Colonic mucosa (tissue), 4 donors: ENCODE measurements at regions not wholly inside any gene's neighbourhood (a gene's known extent, or its start where the extent isn't known, plus 50 kb on each side); places are given as distances from the start of the nearest gene placed in this dataset.
A peak's percentile ranks its signal among the peaks of the same experiment; 100 is the strongest.
"Not testable (repeated sequence)": the region's sequence is repeated elsewhere in the genome, so short reads cannot be mapped to it uniquely, and the experiment has no call there.

Source experiments
- DNase-seq: peaks from one replicate; pipeline ENCODE4 v3.0.0-alpha.2; 2020
- H3K27ac ChIP-seq: fragments of 200-600 bp; one replicate; pipeline ENCODE4 v1.8.0; 2021
- H3K27me3 ChIP-seq: fragments of 200-600 bp; one replicate; pipeline ENCODE4 v1.8.0; 2021
- H3K36me3 ChIP-seq: fragments of 200-600 bp; one replicate; pipeline ENCODE4 v1.8.0; 2021
- H3K4me1 ChIP-seq: fragments of 200-600 bp; one replicate; pipeline ENCODE4 v1.8.0; 2021; ENCODE audit warnings: mild to moderate bottlenecking
- H3K4me3 ChIP-seq: fragments of 200-600 bp; one replicate; pipeline ENCODE4 v1.8.0; 2021
- H3K9ac ChIP-seq, 2 donors: one replicate each; pipeline ENCODE4 v1.7.0; 2013; ENCODE audit warnings: control low read depth in 2 of 2, low read depth in 2 of 2, low read length in 2 of 2
- H3K9me3 ChIP-seq: fragments of 200-600 bp; one replicate; pipeline ENCODE4 v1.8.0; 2021
- CTCF ChIP-seq: fragments of 200-600 bp; IDR thresholded peaks from one replicate; pipeline ENCODE4 v1.8.0; 2022; ENCODE audit warnings: antibody characterized with exemption, mild to moderate bottlenecking
- intact Hi-C: fragments of 100-400 bp; cut with DNase I; formaldehyde crosslinking; loops from one replicate; pipeline ENCODE4 v1.14.1; 2022
- donor health status: healthy.
- donor health status: DM: no; HTN: no; CAD: no.
- donor health status: DM: no; HTN: no; CAD: no.

- intact Hi-C loops: no loop called here
- peak; percentile 9 for DNase-seq
- H3K4me1 ChIP-seq: no peaks in the 10 kb centered on the region
- no peak overlapping the region for H3K9ac ChIP-seq
- H3K27me3 ChIP-seq: no peaks in the 10 kb centered on the region
- H3K9me3 ChIP-seq: no peaks in the 10 kb centered on the region
- H3K27ac ChIP-seq: no peak overlapping the region
- no peak for TF ChIP-seq CTCF
- H3K4me3 ChIP-seq: no peak overlapping the region
- no peaks in the 10 kb centered on the region for H3K36me3 ChIP-seq
These were observed 333.6 kb downstream of the ADGRD1 start for GRCh38 chr12:131287015-131287937.

- H3K36me3 ChIP-seq: no peaks in the 10 kb centered on the region
- intact Hi-C loops: no loop called here
- H3K4me1 ChIP-seq: no peaks in the 10 kb centered on the region
- no peaks in the 10 kb centered on the region for H3K9me3 ChIP-seq
- H3K9ac ChIP-seq: no peak overlapping the region
- no peak overlapping the region for H3K27ac ChIP-seq
- no peak overlapping the region for H3K4me3 ChIP-seq
- TF ChIP-seq CTCF: no peak
- H3K27me3 ChIP-seq: no peaks in the 10 kb centered on the region
- DNase-seq: no peak
These were observed 334.4 kb downstream of the ADGRD1 start for GRCh38 chr12:131287938-131288764.

GRCh38 chr12:131288765-131289695 lies 335.3 kb downstream of the ADGRD1 start:
- H3K27me3 ChIP-seq, H3K4me3 ChIP-seq, H3K9me3 ChIP-seq, intact Hi-C loops, H3K9ac ChIP-seq, H3K27ac ChIP-seq, DNase-seq, H3K4me1 ChIP-seq, H3K36me3 ChIP-seq: not testable (repeated sequence)

GRCh38 chr12:131289807-131290206 lies 336.1 kb downstream of the ADGRD1 start:
- H3K27me3 ChIP-seq, H3K9ac ChIP-seq, intact Hi-C loops: not testable (repeated sequence)

GRCh38 chr12:131290255-131290959 lies 336.7 kb downstream of the ADGRD1 start:
- no peak overlapping the region for H3K4me3 ChIP-seq
- H3K9me3 ChIP-seq: no peaks in the 10 kb centered on the region
- H3K36me3 ChIP-seq: no peaks in the 10 kb centered on the region
- intact Hi-C loops: no loop called here
- H3K27ac ChIP-seq: no peak overlapping the region
- no peaks in the 10 kb centered on the region for H3K27me3 ChIP-seq
- no peak for DNase-seq
- no peak for TF ChIP-seq CTCF
- no peak overlapping the region for H3K9ac ChIP-seq
- H3K4me1 ChIP-seq: no peaks in the 10 kb centered on the region

More at GRCh38 chr12:131289807-131290206, 336.1 kb downstream of the ADGRD1 start:
- not testable (repeated sequence) for H3K4me3 ChIP-seq, H3K9me3 ChIP-seq, H3K36me3 ChIP-seq, H3K27ac ChIP-seq, H3K4me1 ChIP-seq
- peak; percentile 10 for DNase-seq

- H3K9ac ChIP-seq: not testable (repeated sequence)
These were observed 339.6 kb downstream of the ADGRD1 start for GRCh38 chr12:131293071-131294015.

GRCh38 chr12:131294716-131295115 lies 341.0 kb downstream of the ADGRD1 start:
- H3K27me3 ChIP-seq, H3K4me1 ChIP-seq, H3K9ac ChIP-seq, H3K27ac ChIP-seq, H3K4me3 ChIP-seq, H3K36me3 ChIP-seq, intact Hi-C loops, H3K9me3 ChIP-seq: not testable (repeated sequence)
- peak; percentile 7 for DNase-seq

More at GRCh38 chr12:131293071-131294015, 339.6 kb downstream of the ADGRD1 start:
- H3K27me3 ChIP-seq, DNase-seq, H3K36me3 ChIP-seq, H3K4me1 ChIP-seq, intact Hi-C loops, H3K27ac ChIP-seq, H3K9me3 ChIP-seq, H3K4me3 ChIP-seq: not testable (repeated sequence)

GRCh38 chr12:131295117-131295516 lies 341.4 kb downstream of the ADGRD1 start:
- intact Hi-C loops, H3K9ac ChIP-seq, H3K4me1 ChIP-seq, H3K27ac ChIP-seq, H3K27me3 ChIP-seq, H3K36me3 ChIP-seq, H3K4me3 ChIP-seq, H3K9me3 ChIP-seq: not testable (repeated sequence)
- DNase-seq: peak; percentile 2
